Right atrium auricular region (tissue), 2 donors: ENCODE measurements at regions not wholly inside any gene's neighbourhood (a gene's known extent, or its start where the extent isn't known, plus 50 kb on each side); places are given as distances from the start of the nearest gene placed in this dataset.

Source experiments
- DNase-seq: peaks from one replicate; pipeline ENCODE4 v3.0.0-alpha.2; 2019; ENCODE audit warnings: low spot score
- H3K27ac ChIP-seq, 2 donors: fragments of 200-600 bp; sonication (generic); 1 replicate in 1 of 2; 2 replicates in 1 of 2; pipeline ENCODE4 v1.5.1; 2016 to 2019
- H3K27me3 ChIP-seq, 2 donors: fragments of 200-600 bp; sonication (generic); one replicate each; pipeline versions ENCODE4 v1.5.1 to v1.6.0; 2017 to 2019
- H3K36me3 ChIP-seq: fragments of 200-600 bp; sonication (generic); one replicate; pipeline ENCODE4 v1.5.1; 2016
- H3K4me1 ChIP-seq, 2 donors: fragments of 200-600 bp; sonication (generic); one replicate each; pipeline versions ENCODE4 v1.5.1 to v1.6.0; 2017 to 2019
- H3K4me3 ChIP-seq, 2 donors: fragments of 200-600 bp; sonication (generic); 1 replicate in 1 of 2; 2 replicates in 1 of 2; pipeline ENCODE4 v1.5.1; 2017 to 2019; ENCODE audit warnings: mild to moderate bottlenecking in 1 of 2, moderate library complexity in 1 of 2
- H3K9me3 ChIP-seq, 2 donors: fragments of 200-600 bp; sonication (generic); one replicate each; pipeline ENCODE4 v1.5.1; 2019
- CTCF ChIP-seq, 2 donors: fragments of 200-600 bp; sonication (generic); IDR thresholded peaks; one replicate each; pipeline ENCODE4 v1.5.1; 2019; ENCODE audit warnings: antibody characterized with exemption in 2 of 2

GRCh38 chr2:226073496-226074160 lies 674.1 kb downstream of the NYAP2 start:
- H3K4me3 ChIP-seq, result no peak overlapping the region
- TF ChIP-seq CTCF (IDR thresholded peaks at IDR 0.05), result no peak
- H3K9me3 ChIP-seq, result no peaks in the 10 kb centered on the region
- no peaks in the 10 kb centered on the region for H3K36me3 ChIP-seq
- no peaks in the 10 kb centered on the region for H3K4me1 ChIP-seq
- no peak for DNase-seq
- no peaks in the 10 kb centered on the region for H3K27me3 ChIP-seq
- no peak overlapping the region for H3K27ac ChIP-seq

GRCh38 chr2:226066873-226067272 lies 667.4 kb downstream of the NYAP2 start:
- Histone ChIP-seq H3K27me3 (no peaks in the 10 kb centered on the region), H3K27ac (no peak overlapping the region), H3K9me3 (no peaks in the 10 kb centered on the region), H3K4me1 (no peaks in the 10 kb centered on the region), H3K4me3 (no peak overlapping the region), H3K36me3 (no peaks in the 10 kb centered on the region)
- no peak for TF ChIP-seq CTCF (IDR thresholded peaks at IDR 0.05)
- no peak for DNase-seq

GRCh38 chr2:226066391-226066790 lies 666.9 kb downstream of the NYAP2 start:
- Histone ChIP-seq H3K9me3 (no peaks in the 10 kb centered on the region), H3K27ac (no peak overlapping the region), H3K36me3 (no peaks in the 10 kb centered on the region), H3K27me3 (no peaks in the 10 kb centered on the region), H3K4me3 (no peak overlapping the region), H3K4me1 (no peaks in the 10 kb centered on the region)
- TF ChIP-seq CTCF (IDR thresholded peaks at IDR 0.05), result no peak
- DNase-seq, result no peak

GRCh38 chr2:226064932-226065570 lies 665.5 kb downstream of the NYAP2 start:
- DNase-seq, result no peak
- Histone ChIP-seq H3K4me1 (no peaks in the 10 kb centered on the region), H3K27me3 (no peaks in the 10 kb centered on the region), H3K36me3 (no peaks in the 10 kb centered on the region), H3K27ac (no peak overlapping the region), H3K4me3 (no peak overlapping the region), H3K9me3 (no peaks in the 10 kb centered on the region)
- TF ChIP-seq CTCF (IDR thresholded peaks at IDR 0.05), result no peak

- H3K4me3 ChIP-seq, result no peak overlapping the region
- no peak for TF ChIP-seq CTCF (IDR thresholded peaks at IDR 0.05)
- no peaks in the 10 kb centered on the region for H3K27me3 ChIP-seq
- no peak overlapping the region for H3K27ac ChIP-seq
- no peaks in the 10 kb centered on the region for H3K36me3 ChIP-seq
- no peaks in the 10 kb centered on the region for H3K9me3 ChIP-seq
- no peaks in the 10 kb centered on the region for H3K4me1 ChIP-seq
- no peak for DNase-seq
These were observed 664.4 kb downstream of the NYAP2 start for GRCh38 chr2:226063704-226064440.
